ENCODE measurements at regions not wholly inside any gene's neighbourhood (a gene's known extent, or its start where the extent isn't known, plus 50 kb on each side); places are given as distances from the start of the nearest gene placed in this dataset.

DNA sequence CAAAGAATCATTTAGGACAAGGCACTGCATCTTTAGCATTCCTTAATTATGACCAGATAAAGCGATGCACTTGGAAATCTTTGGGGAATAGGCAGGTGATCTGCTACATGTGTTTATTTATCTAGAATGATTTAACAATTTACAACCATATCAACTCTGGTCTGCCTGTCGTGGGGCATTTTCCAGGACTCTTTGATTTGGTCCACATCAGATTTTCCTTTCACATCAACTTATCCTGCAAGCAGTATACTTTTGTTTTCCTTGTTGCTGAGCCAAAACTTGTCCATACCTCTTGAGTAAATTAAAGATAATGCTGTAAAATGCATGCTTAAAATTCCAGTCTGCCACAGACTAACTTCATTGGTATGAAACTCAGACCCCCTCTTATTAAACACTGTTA is 312.4 kb upstream of the TCF4 start:
- no peak for TF ChIP-seq POLR2A (IDR thresholded peaks at IDR 0.05; ENCODE audit: low read depth, low read length)
- no peak for TF ChIP-seq RCOR1 (IDR thresholded peaks at IDR 0.05; ENCODE audit: insufficient replicate concordance, low read length)
- TF ChIP-seq, protein P1, sequence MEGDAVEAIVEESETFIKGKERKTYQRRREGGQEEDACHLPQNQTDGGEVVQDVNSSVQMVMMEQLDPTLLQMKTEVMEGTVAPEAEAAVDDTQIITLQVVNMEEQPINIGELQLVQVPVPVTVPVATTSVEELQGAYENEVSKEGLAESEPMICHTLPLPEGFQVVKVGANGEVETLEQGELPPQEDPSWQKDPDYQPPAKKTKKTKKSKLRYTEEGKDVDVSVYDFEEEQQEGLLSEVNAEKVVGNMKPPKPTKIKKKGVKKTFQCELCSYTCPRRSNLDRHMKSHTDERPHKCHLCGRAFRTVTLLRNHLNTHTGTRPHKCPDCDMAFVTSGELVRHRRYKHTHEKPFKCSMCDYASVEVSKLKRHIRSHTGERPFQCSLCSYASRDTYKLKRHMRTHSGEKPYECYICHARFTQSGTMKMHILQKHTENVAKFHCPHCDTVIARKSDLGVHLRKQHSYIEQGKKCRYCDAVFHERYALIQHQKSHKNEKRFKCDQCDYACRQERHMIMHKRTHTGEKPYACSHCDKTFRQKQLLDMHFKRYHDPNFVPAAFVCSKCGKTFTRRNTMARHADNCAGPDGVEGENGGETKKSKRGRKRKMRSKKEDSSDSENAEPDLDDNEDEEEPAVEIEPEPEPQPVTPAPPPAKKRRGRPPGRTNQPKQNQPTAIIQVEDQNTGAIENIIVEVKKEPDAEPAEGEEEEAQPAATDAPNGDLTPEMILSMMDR (conservative IDR thresholded peaks at IDR 0.05; ENCODE audit: low read depth, low read length): no peak
- TF ChIP-seq, protein P2, sequence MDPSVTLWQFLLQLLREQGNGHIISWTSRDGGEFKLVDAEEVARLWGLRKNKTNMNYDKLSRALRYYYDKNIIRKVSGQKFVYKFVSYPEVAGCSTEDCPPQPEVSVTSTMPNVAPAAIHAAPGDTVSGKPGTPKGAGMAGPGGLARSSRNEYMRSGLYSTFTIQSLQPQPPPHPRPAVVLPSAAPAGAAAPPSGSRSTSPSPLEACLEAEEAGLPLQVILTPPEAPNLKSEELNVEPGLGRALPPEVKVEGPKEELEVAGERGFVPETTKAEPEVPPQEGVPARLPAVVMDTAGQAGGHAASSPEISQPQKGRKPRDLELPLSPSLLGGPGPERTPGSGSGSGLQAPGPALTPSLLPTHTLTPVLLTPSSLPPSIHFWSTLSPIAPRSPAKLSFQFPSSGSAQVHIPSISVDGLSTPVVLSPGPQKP (IDR thresholded peaks at IDR 0.05; ENCODE audit: borderline replicate concordance, low read depth, low read length): no peak
- no peak for TF ChIP-seq RFX5 (IDR thresholded peaks at IDR 0.05; ENCODE audit: low read depth, low read length)
- no peak for TF ChIP-seq MXI1 (IDR thresholded peaks at IDR 0.05; ENCODE audit: borderline replicate concordance, low read depth, low read length)
- no peak for TF ChIP-seq SMC3 (IDR thresholded peaks at IDR 0.05; ENCODE audit: low read depth, low read length)

All from IMR-90 (cell line).